GM23248 (cell line): ENCODE measurements at regions not wholly inside any gene's neighbourhood (a gene's known extent, or its start where the extent isn't known, plus 50 kb on each side); places are given as distances from the start of the nearest gene placed in this dataset.

Experiments
- EZH2 ChIP-seq: fragments of 200-600 bp; sonication (generic); IDR thresholded peaks from 2 replicates; pipeline ENCODE4 v1.6.1; 2018; ENCODE audit warnings: antibody characterized with exemption, mild to moderate bottlenecking; ENCODE audit not compliant: insufficient read depth, poor library complexity, severe bottlenecking
- EZH2phosphoT487 ChIP-seq: fragments of 200-600 bp; sonication (generic); IDR thresholded peaks from 2 replicates; pipeline ENCODE4 v1.6.1; 2018; ENCODE audit warnings: antibody characterized with exemption, moderate library complexity, mild to moderate bottlenecking, low read depth; ENCODE audit not compliant: insufficient read depth

DNA sequence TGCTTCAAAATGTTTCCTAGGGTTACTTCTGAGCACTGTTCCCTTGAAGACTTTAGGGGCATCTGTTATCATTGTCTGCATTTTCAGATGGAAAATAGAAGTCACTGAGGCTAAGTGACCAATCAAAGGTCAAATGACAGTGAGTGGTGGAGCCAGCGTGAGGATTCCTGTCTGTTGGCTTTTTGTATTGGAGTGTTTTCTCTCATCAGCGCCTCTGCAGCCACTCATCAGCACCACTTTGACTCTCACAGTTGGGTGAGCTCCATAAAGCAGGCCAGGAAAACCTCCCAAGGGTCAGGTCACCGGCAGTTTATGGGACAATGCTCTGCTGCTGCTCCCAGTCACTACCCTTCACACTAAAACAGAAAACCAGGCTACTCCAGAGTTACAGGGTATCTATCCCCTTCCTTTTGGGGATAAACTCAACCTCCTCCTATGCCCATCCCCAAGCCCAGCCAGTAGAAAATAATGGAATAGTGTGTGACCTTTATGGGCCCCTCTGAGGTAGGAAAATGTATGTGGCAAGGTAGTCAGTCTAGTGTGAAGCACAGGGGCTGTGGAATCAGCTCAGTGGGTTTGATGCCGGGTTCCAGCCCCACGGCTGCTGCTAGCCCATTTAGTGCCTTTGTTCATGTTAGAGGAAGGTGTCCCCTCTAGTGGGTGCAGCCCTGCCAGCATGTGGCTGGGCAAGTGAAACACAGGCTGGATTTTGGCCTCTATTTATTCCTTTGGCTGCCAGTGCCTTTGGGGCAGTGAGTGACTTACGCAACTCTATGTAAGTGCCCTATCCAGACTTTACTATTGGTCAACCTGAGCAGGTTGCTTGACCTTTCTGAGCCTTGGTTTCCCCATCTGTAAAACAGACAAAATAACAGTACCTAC, 133.8 kb upstream of the CPM start:
- TF ChIP-seq EZH2 (no peak), EZH2phosphoT487 (no peak)
